ENCODE measurements at regions not wholly inside any gene's neighbourhood (a gene's known extent, or its start where the extent isn't known, plus 50 kb on each side); places are given as distances from the start of the nearest gene placed in this dataset.

DNA sequence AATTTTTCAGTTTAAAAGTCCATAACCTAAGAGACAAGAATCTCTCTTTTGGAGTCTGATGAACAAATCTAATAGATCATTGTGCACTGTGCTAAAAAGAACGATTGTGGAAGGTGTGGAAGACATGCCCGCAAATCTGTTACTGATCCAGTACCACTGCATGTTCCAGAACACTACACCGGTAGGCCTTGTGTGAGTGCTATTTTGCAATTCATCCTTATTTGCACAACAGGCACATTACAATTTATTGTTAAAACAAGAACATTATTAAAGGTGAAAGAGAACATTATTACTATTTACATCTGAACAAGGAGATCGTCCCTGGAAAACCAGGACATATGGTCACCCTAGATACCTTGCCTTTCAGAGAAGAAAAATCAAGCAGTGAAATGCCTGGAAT is 205.7 kb upstream of the NECTIN3 start:
- no peaks in the 10 kb centered on the region for H3K4me1 Mint-ChIP-seq
- TF ChIP-seq, protein P1, sequence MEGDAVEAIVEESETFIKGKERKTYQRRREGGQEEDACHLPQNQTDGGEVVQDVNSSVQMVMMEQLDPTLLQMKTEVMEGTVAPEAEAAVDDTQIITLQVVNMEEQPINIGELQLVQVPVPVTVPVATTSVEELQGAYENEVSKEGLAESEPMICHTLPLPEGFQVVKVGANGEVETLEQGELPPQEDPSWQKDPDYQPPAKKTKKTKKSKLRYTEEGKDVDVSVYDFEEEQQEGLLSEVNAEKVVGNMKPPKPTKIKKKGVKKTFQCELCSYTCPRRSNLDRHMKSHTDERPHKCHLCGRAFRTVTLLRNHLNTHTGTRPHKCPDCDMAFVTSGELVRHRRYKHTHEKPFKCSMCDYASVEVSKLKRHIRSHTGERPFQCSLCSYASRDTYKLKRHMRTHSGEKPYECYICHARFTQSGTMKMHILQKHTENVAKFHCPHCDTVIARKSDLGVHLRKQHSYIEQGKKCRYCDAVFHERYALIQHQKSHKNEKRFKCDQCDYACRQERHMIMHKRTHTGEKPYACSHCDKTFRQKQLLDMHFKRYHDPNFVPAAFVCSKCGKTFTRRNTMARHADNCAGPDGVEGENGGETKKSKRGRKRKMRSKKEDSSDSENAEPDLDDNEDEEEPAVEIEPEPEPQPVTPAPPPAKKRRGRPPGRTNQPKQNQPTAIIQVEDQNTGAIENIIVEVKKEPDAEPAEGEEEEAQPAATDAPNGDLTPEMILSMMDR (IDR thresholded peaks at IDR 0.05) = no peak
- ChIA-PET CTCF (no interaction called here), POLR2A (no interaction called here)
- no peak overlapping the region for H3K27ac Mint-ChIP-seq
- no peaks in the 10 kb centered on the region for H3K27me3 Mint-ChIP-seq
- no peaks in the 10 kb centered on the region for H3K9me3 Mint-ChIP-seq
- H3K4me3 Mint-ChIP-seq = no peak overlapping the region
- DNase-seq = no peak
- ATAC-seq (ENCODE audit: low read depth) = no peak
- no peaks in the 10 kb centered on the region for H3K36me3 Mint-ChIP-seq (ENCODE audit: low read depth)
- intact Hi-C loops (cut with micrococcal nuclease) = no loop called here

GRCh38 chr3:110868106-110868505 is 203.5 kb upstream of the NECTIN3 start:
- Mint-ChIP-seq H3K27me3 (no peaks in the 10 kb centered on the region), H3K36me3 (ENCODE audit: low read depth) (no peaks in the 10 kb centered on the region), H3K4me3 (no peak overlapping the region), H3K4me1 (no peaks in the 10 kb centered on the region), H3K9me3 (no peaks in the 10 kb centered on the region), H3K27ac (no peak overlapping the region)
- POLR2A ChIA-PET = no interaction called here
- intact Hi-C loops (cut with micrococcal nuclease) = no loop called here
- ATAC-seq (ENCODE audit: low read depth) (no peak), DNase-seq (no peak)
- TF ChIP-seq, protein P1 (IDR thresholded peaks at IDR 0.05) = no peak
- CTCF ChIA-PET = no interaction called here

DNA sequence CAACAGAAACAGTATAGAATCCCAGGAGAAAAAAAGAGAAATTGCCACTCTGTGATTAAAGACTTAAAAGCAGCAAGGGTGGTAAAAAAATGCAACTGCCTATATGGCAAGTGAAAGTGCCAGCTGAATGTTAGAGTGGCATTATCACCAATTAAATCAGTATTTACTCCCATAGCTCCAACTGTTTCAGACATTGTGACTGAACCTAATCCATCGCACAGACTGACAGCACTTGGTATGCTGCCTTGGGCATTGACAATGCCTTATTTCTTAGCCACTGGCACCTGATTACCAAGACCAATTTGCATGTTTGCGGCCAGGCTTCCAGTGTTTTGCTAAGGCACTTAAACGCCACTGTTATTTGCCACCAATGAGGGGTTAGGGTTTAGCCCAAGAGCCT is 201.9 kb upstream of the NECTIN3 start:
- Mint-ChIP-seq H3K4me3 (no peak overlapping the region), H3K9me3 (peaks cover 6% of the 10 kb centered on the region), H3K4me1 (no peaks in the 10 kb centered on the region), H3K27ac (no peak overlapping the region), H3K36me3 (ENCODE audit: low read depth) (no peaks in the 10 kb centered on the region), H3K27me3 (no peaks in the 10 kb centered on the region)
- no peak for DNase-seq
- ChIA-PET CTCF (no interaction called here), POLR2A (no interaction called here)
- ATAC-seq (ENCODE audit: low read depth) = no peak
- intact Hi-C loops (cut with micrococcal nuclease) = no loop called here
- TF ChIP-seq, protein P1 (IDR thresholded peaks at IDR 0.05) = no peak

DNA sequence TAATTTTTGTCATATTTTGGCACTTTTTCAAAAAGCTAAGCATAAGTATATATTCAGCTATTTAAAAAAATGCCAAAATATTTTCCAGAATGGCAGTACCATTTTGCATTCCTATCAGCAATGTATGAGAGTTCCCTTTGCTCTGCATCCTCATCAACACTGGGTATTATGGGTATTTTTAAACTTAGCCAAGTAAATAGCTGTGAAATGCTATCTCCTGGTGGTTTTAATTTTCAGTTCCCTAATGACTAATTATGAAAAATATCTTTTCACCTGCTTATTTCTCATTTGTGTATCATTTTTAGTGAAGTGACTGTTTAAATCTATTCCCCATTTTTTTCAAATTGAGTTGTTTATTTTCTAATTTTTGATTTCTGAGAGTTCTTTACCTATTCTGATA is 199.7 kb upstream of the NECTIN3 start:
- Mint-ChIP-seq H3K9me3 (peaks cover 6% of the 10 kb centered on the region), H3K27me3 (no peaks in the 10 kb centered on the region), H3K4me1 (no peaks in the 10 kb centered on the region), H3K4me3 (no peak overlapping the region), H3K27ac (no peak overlapping the region), H3K36me3 (ENCODE audit: low read depth) (no peaks in the 10 kb centered on the region)
- ChIA-PET CTCF (no interaction called here), POLR2A (no interaction called here)
- TF ChIP-seq, protein P1 (IDR thresholded peaks at IDR 0.05) = no peak
- intact Hi-C loops (cut with micrococcal nuclease) = no loop called here
- ATAC-seq (ENCODE audit: low read depth) = no peak
- no peak for DNase-seq

- Mint-ChIP-seq H3K4me3 (no peak overlapping the region), H3K4me1 (no peaks in the 10 kb centered on the region), H3K9me3 (peaks cover 6% of the 10 kb centered on the region), H3K36me3 (ENCODE audit: low read depth) (no peaks in the 10 kb centered on the region), H3K27me3 (no peaks in the 10 kb centered on the region), H3K27ac (no peak overlapping the region)
- TF ChIP-seq, protein P1 (IDR thresholded peaks at IDR 0.05) = no peak
- ChIA-PET POLR2A (no interaction called here), CTCF (no interaction called here)
- intact Hi-C loops (cut with micrococcal nuclease) = no loop called here
- ATAC-seq (ENCODE audit: low read depth) (no peak), DNase-seq (no peak)
Measured at GRCh38 chr3:110878692-110879091, 192.9 kb upstream of the NECTIN3 start.

Measured in activated B cell treated with CpG ODN at 0.5 μM for 24 hours (primary cell).